Spleen (tissue), 7 donors: ENCODE measurements at regions not wholly inside any gene's neighbourhood (a gene's known extent, or its start where the extent isn't known, plus 50 kb on each side); places are given as distances from the start of the nearest gene placed in this dataset.

Experiments used
- CTCF ChIP-seq, 11 experiments: fragments of 200-600 bp in 7 of 11; fragments of 450-650 bp in 4 of 11; sonication (generic) in 4 of 11; IDR thresholded peaks in 8 of 11; conservative IDR thresholded peaks in 3 of 11; 1 replicate in 7 of 11; 2 replicates in 4 of 11; pipeline versions ENCODE4 v1.4.0 to v1.8.0; 2016 to 2021; ENCODE audit warnings: antibody characterized with exemption in 11 of 11, inconsistent platforms in 4 of 11, mild to moderate bottlenecking in 1 of 11
- POLR2A ChIP-seq, 3 donors: fragments of 450-650 bp; IDR thresholded peaks; one replicate each; pipeline ENCODE4 v1.5.1; 2017; ENCODE audit warnings: antibody characterized with exemption in 3 of 3, mild to moderate bottlenecking in 1 of 3
- POLR2AphosphoS5 ChIP-seq, 3 donors: sonication (generic); formaldehyde crosslinking; IDR thresholded peaks; one replicate each; pipeline ENCODE4 v1.5.1; 2017; ENCODE audit warnings: antibody characterized with exemption in 3 of 3
- donor health status: DM: no; HTN: no; CAD: no; lungs with moderate emphysema.
- donor health status: DM: no; HTN: no; CAD: no.
- donor health status: DM: no; HTN: no; CAD: no.

DNA sequence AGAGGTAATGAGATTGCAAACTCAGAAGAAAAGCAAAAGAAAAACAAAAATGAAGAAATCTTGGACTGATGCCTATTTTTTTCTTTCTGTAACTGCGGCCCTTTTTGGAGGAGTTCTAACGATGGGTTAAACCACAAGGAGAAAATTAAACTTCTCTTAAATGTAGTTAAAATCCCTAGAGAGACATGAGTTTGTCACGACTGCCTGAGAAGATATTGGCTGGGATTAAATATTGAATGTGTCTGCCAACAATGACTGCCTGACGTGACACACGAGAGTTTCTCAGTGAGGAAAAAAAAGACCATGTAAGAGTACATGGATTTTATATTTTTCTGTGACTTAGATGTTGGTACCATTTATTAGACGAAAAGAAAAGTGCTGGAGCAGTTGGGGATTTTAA, 1013.4 kb downstream of the PCDH9 start:
- TF ChIP-seq POLR2AphosphoS5 (IDR thresholded peaks at IDR 0.05) (no peak), CTCF (IDR thresholded peaks at IDR 0.05 in 8 of 11, conservative IDR thresholded peaks at IDR 0.05 in 3 of 11) (no peak), POLR2A (IDR thresholded peaks at IDR 0.05) (no peak)
